ENCODE measurements at regions not wholly inside any gene's neighbourhood (a gene's known extent, or its start where the extent isn't known, plus 50 kb on each side); places are given as distances from the start of the nearest gene placed in this dataset.
"Not testable (repeated sequence)": the region's sequence is repeated elsewhere in the genome, so short reads cannot be mapped to it uniquely, and the experiment has no call there.

DNA sequence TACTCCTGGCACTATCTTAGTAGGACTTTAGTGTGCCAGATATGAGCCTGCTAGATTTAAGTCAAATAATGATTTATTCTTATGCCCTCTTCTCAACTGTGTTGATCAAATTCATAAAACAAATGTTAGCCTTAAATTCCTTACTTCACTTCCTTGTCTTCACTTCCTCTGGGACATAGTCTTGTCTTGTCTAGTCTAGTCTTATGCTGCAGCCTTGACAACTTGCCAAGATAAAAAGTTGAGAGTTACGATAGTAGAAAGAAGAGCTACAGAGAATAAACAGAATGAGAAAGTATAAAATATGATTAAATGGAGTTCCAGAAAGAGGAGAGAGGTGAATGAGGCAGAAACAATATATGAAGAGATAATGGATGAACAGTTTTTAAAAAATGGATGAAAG is 378.1 kb downstream of the DAD1 start:
- DNase-seq (ENCODE audit: low spot score), result no peak
- Mint-ChIP-seq H3K4me3 (ENCODE audit: unreplicated experiment) (no peak overlapping the region), H3K36me3 (ENCODE audit: low read depth, unreplicated experiment) (no peaks in the 10 kb centered on the region), H3K27me3 (ENCODE audit: unreplicated experiment) (no peaks in the 10 kb centered on the region), H3K27ac (ENCODE audit: unreplicated experiment) (no peak overlapping the region), H3K4me1 (ENCODE audit: unreplicated experiment) (peaks cover 15% of the 10 kb centered on the region), H3K9me3 (ENCODE audit: unreplicated experiment) (no peaks in the 10 kb centered on the region)
- TF ChIP-seq, protein P1, sequence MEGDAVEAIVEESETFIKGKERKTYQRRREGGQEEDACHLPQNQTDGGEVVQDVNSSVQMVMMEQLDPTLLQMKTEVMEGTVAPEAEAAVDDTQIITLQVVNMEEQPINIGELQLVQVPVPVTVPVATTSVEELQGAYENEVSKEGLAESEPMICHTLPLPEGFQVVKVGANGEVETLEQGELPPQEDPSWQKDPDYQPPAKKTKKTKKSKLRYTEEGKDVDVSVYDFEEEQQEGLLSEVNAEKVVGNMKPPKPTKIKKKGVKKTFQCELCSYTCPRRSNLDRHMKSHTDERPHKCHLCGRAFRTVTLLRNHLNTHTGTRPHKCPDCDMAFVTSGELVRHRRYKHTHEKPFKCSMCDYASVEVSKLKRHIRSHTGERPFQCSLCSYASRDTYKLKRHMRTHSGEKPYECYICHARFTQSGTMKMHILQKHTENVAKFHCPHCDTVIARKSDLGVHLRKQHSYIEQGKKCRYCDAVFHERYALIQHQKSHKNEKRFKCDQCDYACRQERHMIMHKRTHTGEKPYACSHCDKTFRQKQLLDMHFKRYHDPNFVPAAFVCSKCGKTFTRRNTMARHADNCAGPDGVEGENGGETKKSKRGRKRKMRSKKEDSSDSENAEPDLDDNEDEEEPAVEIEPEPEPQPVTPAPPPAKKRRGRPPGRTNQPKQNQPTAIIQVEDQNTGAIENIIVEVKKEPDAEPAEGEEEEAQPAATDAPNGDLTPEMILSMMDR (IDR thresholded peaks at IDR 0.05; ENCODE audit: unreplicated experiment), result no peak

GRCh38 chr14:22210026-22210425 is 379.0 kb downstream of the DAD1 start:
- H3K27ac Mint-ChIP-seq (ENCODE audit: unreplicated experiment), result no peak overlapping the region
- no peak overlapping the region for H3K4me3 Mint-ChIP-seq (ENCODE audit: unreplicated experiment)
- peaks cover 15% of the 10 kb centered on the region for H3K4me1 Mint-ChIP-seq (ENCODE audit: unreplicated experiment)
- DNase-seq (ENCODE audit: low spot score), result no peak
- TF ChIP-seq, protein P1 (IDR thresholded peaks at IDR 0.05; ENCODE audit: unreplicated experiment), result no peak
- no peaks in the 10 kb centered on the region for H3K27me3 Mint-ChIP-seq (ENCODE audit: unreplicated experiment)
- no peaks in the 10 kb centered on the region for H3K36me3 Mint-ChIP-seq (ENCODE audit: low read depth, unreplicated experiment)
- no peaks in the 10 kb centered on the region for H3K9me3 Mint-ChIP-seq (ENCODE audit: unreplicated experiment)

DNA sequence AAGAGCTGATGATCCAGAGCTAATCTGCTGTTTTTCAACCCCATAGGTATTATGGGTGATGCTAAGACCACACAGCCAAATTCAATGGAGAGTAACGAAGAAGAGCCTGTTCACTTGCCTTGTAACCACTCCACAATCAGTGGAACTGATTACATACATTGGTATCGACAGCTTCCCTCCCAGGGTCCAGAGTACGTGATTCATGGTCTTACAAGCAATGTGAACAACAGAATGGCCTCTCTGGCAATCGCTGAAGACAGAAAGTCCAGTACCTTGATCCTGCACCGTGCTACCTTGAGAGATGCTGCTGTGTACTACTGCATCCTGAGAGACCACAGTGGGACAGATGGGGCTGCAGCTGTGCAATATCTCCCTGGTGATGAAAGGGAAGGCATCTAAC is 386.0 kb downstream of the DAD1 start:
- H3K36me3 Mint-ChIP-seq (ENCODE audit: low read depth, unreplicated experiment), result peaks cover 1% of the 10 kb centered on the region
- DNase-seq (ENCODE audit: low spot score), result no peak
- no peaks in the 10 kb centered on the region for H3K4me1 Mint-ChIP-seq (ENCODE audit: unreplicated experiment)
- no peak overlapping the region for H3K4me3 Mint-ChIP-seq (ENCODE audit: unreplicated experiment)
- H3K27me3 Mint-ChIP-seq (ENCODE audit: unreplicated experiment), result no peaks in the 10 kb centered on the region
- H3K9me3 Mint-ChIP-seq (ENCODE audit: unreplicated experiment), result peaks cover under 1% of the 10 kb centered on the region
- no peak overlapping the region for H3K27ac Mint-ChIP-seq (ENCODE audit: unreplicated experiment)
- TF ChIP-seq, protein P1 (IDR thresholded peaks at IDR 0.05; ENCODE audit: unreplicated experiment), result no peak

GRCh38 chr14:22202313-22202712 is 386.7 kb downstream of the DAD1 start:
- no peaks in the 10 kb centered on the region for H3K27me3 Mint-ChIP-seq (ENCODE audit: unreplicated experiment)
- H3K36me3 Mint-ChIP-seq (ENCODE audit: low read depth, unreplicated experiment), result peaks cover 6% of the 10 kb centered on the region
- no peak overlapping the region for H3K27ac Mint-ChIP-seq (ENCODE audit: unreplicated experiment)
- H3K9me3 Mint-ChIP-seq (ENCODE audit: unreplicated experiment), result peaks cover 8% of the 10 kb centered on the region
- no peaks in the 10 kb centered on the region for H3K4me1 Mint-ChIP-seq (ENCODE audit: unreplicated experiment)
- H3K4me3 Mint-ChIP-seq (ENCODE audit: unreplicated experiment), result no peak overlapping the region
- DNase-seq (ENCODE audit: low spot score), result no peak
- TF ChIP-seq, protein P1 (IDR thresholded peaks at IDR 0.05; ENCODE audit: unreplicated experiment), result no peak

GRCh38 chr14:22200977-22201605 is 387.9 kb downstream of the DAD1 start:
- H3K4me1 Mint-ChIP-seq (ENCODE audit: unreplicated experiment), result no peaks in the 10 kb centered on the region
- no peaks in the 10 kb centered on the region for H3K27me3 Mint-ChIP-seq (ENCODE audit: unreplicated experiment)
- H3K36me3 Mint-ChIP-seq (ENCODE audit: low read depth, unreplicated experiment), result peaks cover 6% of the 10 kb centered on the region
- H3K27ac Mint-ChIP-seq (ENCODE audit: unreplicated experiment), result no peak overlapping the region
- peaks cover 9% of the 10 kb centered on the region for H3K9me3 Mint-ChIP-seq (ENCODE audit: unreplicated experiment)
- TF ChIP-seq, protein P1 (IDR thresholded peaks at IDR 0.05; ENCODE audit: unreplicated experiment), result peak; percentile 56
- no peak for DNase-seq (ENCODE audit: low spot score)
- no peak overlapping the region for H3K4me3 Mint-ChIP-seq (ENCODE audit: unreplicated experiment)

- not testable (repeated sequence) for H3K36me3 Mint-ChIP-seq (ENCODE audit: low read depth, unreplicated experiment); H3K27ac Mint-ChIP-seq (ENCODE audit: unreplicated experiment); H3K4me3 Mint-ChIP-seq (ENCODE audit: unreplicated experiment); H3K9me3 Mint-ChIP-seq (ENCODE audit: unreplicated experiment); H3K27me3 Mint-ChIP-seq (ENCODE audit: unreplicated experiment); DNase-seq (ENCODE audit: low spot score); H3K4me1 Mint-ChIP-seq (ENCODE audit: unreplicated experiment)
Measured at GRCh38 chr14:22200131-22200530, 388.9 kb downstream of the DAD1 start.
